ENCODE measurements at regions not wholly inside any gene's neighbourhood (a gene's known extent, or its start where the extent isn't known, plus 50 kb on each side); places are given as distances from the start of the nearest gene placed in this dataset.

DNA sequence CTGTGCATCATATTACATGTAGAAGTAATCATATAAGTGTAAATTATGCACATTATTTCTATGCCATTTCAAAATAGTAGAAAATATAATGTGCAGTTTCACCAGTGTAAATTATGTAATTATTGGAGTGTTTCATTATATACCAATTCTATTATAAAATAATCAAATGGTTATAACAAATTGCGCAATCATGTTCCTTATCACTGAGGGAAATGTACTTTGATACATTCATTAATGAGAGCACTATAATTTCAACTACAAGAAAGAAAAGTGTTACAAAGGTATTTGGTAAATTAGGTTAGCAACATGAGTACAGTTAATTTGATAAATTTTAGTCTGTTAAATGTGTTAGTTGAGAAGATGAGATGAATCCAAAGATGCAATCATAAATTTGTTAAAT, 421.5 kb upstream of the CDH10 start:
- DNase-seq (ENCODE audit: extremely low spot score, unreplicated experiment): no peak
- Mint-ChIP-seq H3K4me1 (ENCODE audit: unreplicated experiment) (no peaks in the 10 kb centered on the region), H3K27me3 (ENCODE audit: unreplicated experiment) (no peaks in the 10 kb centered on the region), H3K4me3 (ENCODE audit: unreplicated experiment) (no peak overlapping the region), H3K27ac (ENCODE audit: unreplicated experiment) (no peak overlapping the region), H3K36me3 (ENCODE audit: unreplicated experiment) (no peaks in the 10 kb centered on the region), H3K9me3 (ENCODE audit: unreplicated experiment) (peaks cover 11% of the 10 kb centered on the region)
- TF ChIP-seq CTCF (IDR thresholded peaks at IDR 0.05): no peak

GRCh38 chr5:25064306-25064705, 419.5 kb upstream of the CDH10 start:
- H3K27me3 Mint-ChIP-seq (ENCODE audit: unreplicated experiment): no peaks in the 10 kb centered on the region
- no peak for TF ChIP-seq CTCF (IDR thresholded peaks at IDR 0.05)
- peaks cover 11% of the 10 kb centered on the region for H3K9me3 Mint-ChIP-seq (ENCODE audit: unreplicated experiment)
- H3K36me3 Mint-ChIP-seq (ENCODE audit: unreplicated experiment): no peaks in the 10 kb centered on the region
- no peak for DNase-seq (ENCODE audit: extremely low spot score, unreplicated experiment)
- no peak overlapping the region for H3K27ac Mint-ChIP-seq (ENCODE audit: unreplicated experiment)
- H3K4me3 Mint-ChIP-seq (ENCODE audit: unreplicated experiment): no peak overlapping the region
- H3K4me1 Mint-ChIP-seq (ENCODE audit: unreplicated experiment): no peaks in the 10 kb centered on the region

DNA sequence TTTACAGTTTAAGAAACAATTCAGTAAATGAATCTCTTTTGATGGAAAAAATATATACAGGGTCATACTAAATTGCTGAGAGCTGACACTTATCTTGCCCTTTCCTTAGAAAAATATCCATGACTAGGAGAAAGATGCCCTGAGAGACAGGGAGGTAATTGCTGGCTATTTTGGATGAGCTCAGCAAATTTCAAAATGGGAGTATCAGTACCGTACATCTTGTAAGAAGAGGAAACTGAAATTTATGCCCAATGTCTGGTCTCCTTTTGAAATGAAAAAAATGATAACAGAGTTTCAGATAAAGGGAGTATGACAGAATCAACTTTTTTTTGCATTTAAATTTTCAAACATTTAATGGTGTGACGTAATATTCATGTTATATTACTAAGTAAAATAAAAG, 415.8 kb upstream of the CDH10 start:
- no peak overlapping the region for H3K27ac Mint-ChIP-seq (ENCODE audit: unreplicated experiment)
- no peaks in the 10 kb centered on the region for H3K4me1 Mint-ChIP-seq (ENCODE audit: unreplicated experiment)
- H3K27me3 Mint-ChIP-seq (ENCODE audit: unreplicated experiment): no peaks in the 10 kb centered on the region
- TF ChIP-seq CTCF (IDR thresholded peaks at IDR 0.05): no peak
- H3K36me3 Mint-ChIP-seq (ENCODE audit: unreplicated experiment): no peaks in the 10 kb centered on the region
- H3K9me3 Mint-ChIP-seq (ENCODE audit: unreplicated experiment): peaks cover 10% of the 10 kb centered on the region
- no peak overlapping the region for H3K4me3 Mint-ChIP-seq (ENCODE audit: unreplicated experiment)
- no peak for DNase-seq (ENCODE audit: extremely low spot score, unreplicated experiment)

DNA sequence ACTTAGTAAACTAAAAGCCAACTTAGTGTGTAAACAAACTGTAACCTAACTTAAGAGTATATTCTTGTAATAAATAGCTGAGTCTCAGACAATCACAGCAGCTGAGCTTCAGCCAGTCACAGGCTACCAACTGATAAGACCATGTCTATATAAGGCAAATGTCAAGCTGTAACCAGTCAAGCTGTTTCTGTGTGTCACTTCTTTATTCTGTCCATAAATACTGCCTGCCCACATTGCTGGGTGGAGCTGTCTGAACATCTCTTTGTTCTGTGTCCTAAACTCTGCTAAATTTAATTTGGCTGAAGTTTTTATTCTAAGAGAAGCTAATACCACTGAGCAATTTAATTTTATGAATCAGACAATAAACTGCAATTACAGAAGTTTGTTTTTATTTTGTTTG, 412.1 kb upstream of the CDH10 start:
- H3K36me3 Mint-ChIP-seq (ENCODE audit: unreplicated experiment): no peaks in the 10 kb centered on the region
- H3K4me1 Mint-ChIP-seq (ENCODE audit: unreplicated experiment): no peaks in the 10 kb centered on the region
- no peaks in the 10 kb centered on the region for H3K27me3 Mint-ChIP-seq (ENCODE audit: unreplicated experiment)
- no peak for TF ChIP-seq CTCF (IDR thresholded peaks at IDR 0.05)
- DNase-seq (ENCODE audit: extremely low spot score, unreplicated experiment): no peak
- H3K9me3 Mint-ChIP-seq (ENCODE audit: unreplicated experiment): peaks cover 10% of the 10 kb centered on the region
- H3K27ac Mint-ChIP-seq (ENCODE audit: unreplicated experiment): no peak overlapping the region
- no peak overlapping the region for H3K4me3 Mint-ChIP-seq (ENCODE audit: unreplicated experiment)

DNA sequence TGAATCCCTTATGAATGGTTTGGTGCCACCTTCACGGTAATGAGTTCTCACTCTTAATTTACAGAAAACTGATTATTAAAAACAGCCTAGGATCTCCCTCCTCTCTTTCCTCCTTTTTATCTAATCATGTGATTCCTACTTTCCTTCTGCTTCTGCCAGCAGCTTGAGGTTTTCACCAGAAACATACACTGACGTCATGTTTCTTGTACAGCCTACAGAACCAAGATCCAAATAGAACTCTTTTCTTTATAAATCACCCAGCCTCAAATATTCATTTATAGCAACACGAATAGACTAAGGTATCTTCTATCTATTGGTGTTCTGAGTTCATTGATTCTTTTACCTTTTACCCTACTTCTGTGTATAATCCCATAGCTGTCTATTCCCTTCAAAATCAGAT, 388.9 kb upstream of the CDH10 start:
- H3K9me3 Mint-ChIP-seq (ENCODE audit: unreplicated experiment): peaks cover 18% of the 10 kb centered on the region

More for the DNA sequence above, 388.9 kb upstream of the CDH10 start:
- TF ChIP-seq CTCF (IDR thresholded peaks at IDR 0.05): no peak
- no peaks in the 10 kb centered on the region for H3K4me1 Mint-ChIP-seq (ENCODE audit: unreplicated experiment)
- H3K4me3 Mint-ChIP-seq (ENCODE audit: unreplicated experiment): no peak overlapping the region
- DNase-seq (ENCODE audit: extremely low spot score, unreplicated experiment): no peak
- no peaks in the 10 kb centered on the region for H3K36me3 Mint-ChIP-seq (ENCODE audit: unreplicated experiment)
- H3K27me3 Mint-ChIP-seq (ENCODE audit: unreplicated experiment): no peaks in the 10 kb centered on the region
- H3K27ac Mint-ChIP-seq (ENCODE audit: unreplicated experiment): no peak overlapping the region

Measured in osteocyte (in vitro differentiated cells).